ENCODE measurements at regions not wholly inside any gene's neighbourhood (a gene's known extent, or its start where the extent isn't known, plus 50 kb on each side); places are given as distances from the start of the nearest gene placed in this dataset.

- TF ChIP-seq REST (IDR thresholded peaks at IDR 0.05; ENCODE audit: low read depth, low read length) (no peak), CTCF (IDR thresholded peaks at IDR 0.05 in 2 of 3, conservative IDR thresholded peaks at IDR 0.05 in 1 of 3; ENCODE audit: control insufficient read depth in 2 of 3, extremely low read depth in 1 of 3, insufficient read depth in 1 of 3, low read depth in 3 of 3, low read length in 3 of 3) (no peak), BHLHE40 (IDR thresholded peaks at IDR 0.05; ENCODE audit: borderline replicate concordance in 1 of 2, low read depth in 2 of 2, low read length in 1 of 2) (no peak), EP300 (IDR thresholded peaks at IDR 0.05; ENCODE audit: borderline replicate concordance in 1 of 2, control insufficient read depth in 1 of 2, low read depth in 2 of 2, low read length in 2 of 2) (no peak)
These were observed 395.4 kb downstream of the FRK start for GRCh38 chr6:115665310-115665709.
